NB4 (cell line): ENCODE measurements at regions not wholly inside any gene's neighbourhood (a gene's known extent, or its start where the extent isn't known, plus 50 kb on each side); places are given as distances from the start of the nearest gene placed in this dataset.

Experiments used
- CTCF ChIP-seq: IDR thresholded peaks from one replicate; pipeline ENCODE4 v1.5.1; 2012; ENCODE audit warnings: low read depth, low read length
- POLR2A ChIP-seq: IDR thresholded peaks from 2 replicates; pipeline ENCODE4 v1.6.1; 2011; ENCODE audit warnings: mild to moderate bottlenecking; ENCODE audit not compliant: insufficient read length; ENCODE audit errors: extremely low read depth

DNA sequence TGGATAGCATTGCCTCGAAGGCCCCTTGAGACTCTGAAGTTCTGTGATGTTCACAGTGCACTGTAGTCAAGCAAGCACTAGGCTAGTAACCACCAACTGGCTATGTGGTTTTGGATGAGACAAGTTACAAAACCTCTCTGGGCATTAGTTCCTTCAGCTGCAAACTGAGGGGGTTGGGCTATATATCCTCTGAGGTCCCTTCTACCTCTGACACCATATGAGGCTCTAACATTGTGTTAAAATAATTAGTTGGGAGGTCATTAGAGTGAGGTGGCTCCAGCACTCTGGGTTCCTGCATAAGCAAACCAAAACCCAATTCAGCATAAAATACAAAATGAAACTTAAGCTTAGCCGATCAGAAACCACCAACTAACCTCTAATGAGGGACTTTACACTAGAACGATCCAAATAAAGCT lies 209.5 kb upstream of the LRRN1 start:
- no peak for TF ChIP-seq CTCF
- TF ChIP-seq POLR2A = no peak
